ENCODE measurements at regions not wholly inside any gene's neighbourhood (a gene's known extent, or its start where the extent isn't known, plus 50 kb on each side); places are given as distances from the start of the nearest gene placed in this dataset.

- ChIA-PET CTCF (no interaction called here), POLR2A (no interaction called here)
- DNase-seq (ENCODE audit: extremely low spot score): no peak
- no peak for TF ChIP-seq BHLHE40 (IDR thresholded peaks at IDR 0.05; ENCODE audit: borderline replicate concordance)
These were observed 213.2 kb upstream of the MYLIP start for GRCh38 chr6:15915508-15916178.

- CTCF ChIA-PET: no interaction called here
- TF ChIP-seq ELF4 (IDR thresholded peaks at IDR 0.05) (no peak), ZNF384 (IDR thresholded peaks at IDR 0.05) (no peak), TARDBP (IDR thresholded peaks at IDR 0.05) (no peak), SP1 (IDR thresholded peaks at IDR 0.05) (no peak), FOXK2 (IDR thresholded peaks at IDR 0.05) (no peak), NFRKB (IDR thresholded peaks at IDR 0.05) (no peak), FOXA1 (IDR thresholded peaks at IDR 0.05) (no peak), HDGF (IDR thresholded peaks at IDR 0.05; ENCODE audit: borderline replicate concordance) (no peak), BHLHE40 (IDR thresholded peaks at IDR 0.05; ENCODE audit: borderline replicate concordance) (no peak), SUZ12 (IDR thresholded peaks at IDR 0.05) (no peak), PKNOX1 (IDR thresholded peaks at IDR 0.05) (no peak), FOXM1 (IDR thresholded peaks at IDR 0.05; ENCODE audit: borderline replicate concordance) (no peak), ARNT (IDR thresholded peaks at IDR 0.05) (no peak)
- DNase-seq (ENCODE audit: extremely low spot score): no peak
- POLR2A ChIA-PET: no interaction called here
These were observed 214.3 kb upstream of the MYLIP start for GRCh38 chr6:15914553-15914952.

- TF ChIP-seq CTBP1 (IDR thresholded peaks at IDR 0.05; ENCODE audit: borderline replicate concordance): no peak
- TF ChIP-seq ELF4 (IDR thresholded peaks at IDR 0.05): no peak
- no peak for TF ChIP-seq FOXK2 (IDR thresholded peaks at IDR 0.05)
- no peak for TF ChIP-seq ZNF384 (IDR thresholded peaks at IDR 0.05)
- TF ChIP-seq TARDBP (IDR thresholded peaks at IDR 0.05): no peak
- no peak for TF ChIP-seq L3MBTL2 (conservative IDR thresholded peaks at IDR 0.05)
- no peak for TF ChIP-seq ARNT (IDR thresholded peaks at IDR 0.05)
- TF ChIP-seq SP1 (IDR thresholded peaks at IDR 0.05): no peak
- TF ChIP-seq LEF1 (IDR thresholded peaks at IDR 0.05; ENCODE audit: borderline replicate concordance): no peak
- no peak for TF ChIP-seq BHLHE40 (IDR thresholded peaks at IDR 0.05; ENCODE audit: borderline replicate concordance)
- TF ChIP-seq HDGF (IDR thresholded peaks at IDR 0.05; ENCODE audit: borderline replicate concordance): no peak
- TF ChIP-seq PKNOX1 (IDR thresholded peaks at IDR 0.05): no peak
- TF ChIP-seq SUZ12 (IDR thresholded peaks at IDR 0.05): no peak
- no peak for TF ChIP-seq FOXA1 (IDR thresholded peaks at IDR 0.05)
- no peak for TF ChIP-seq FOXM1 (IDR thresholded peaks at IDR 0.05; ENCODE audit: borderline replicate concordance)
- TF ChIP-seq NFRKB (IDR thresholded peaks at IDR 0.05): no peak
- ChIA-PET CTCF (no interaction called here), POLR2A (no interaction called here)
- DNase-seq (ENCODE audit: extremely low spot score): no peak
These were observed 215.3 kb upstream of the MYLIP start for GRCh38 chr6:15913573-15913972.

- TF ChIP-seq FOXM1 (IDR thresholded peaks at IDR 0.05; ENCODE audit: borderline replicate concordance) (no peak), HDGF (IDR thresholded peaks at IDR 0.05; ENCODE audit: borderline replicate concordance) (no peak), FOXK2 (IDR thresholded peaks at IDR 0.05) (no peak), SP1 (IDR thresholded peaks at IDR 0.05) (no peak), ELF4 (IDR thresholded peaks at IDR 0.05) (no peak), LEF1 (IDR thresholded peaks at IDR 0.05; ENCODE audit: borderline replicate concordance) (no peak), L3MBTL2 (conservative IDR thresholded peaks at IDR 0.05) (no peak)
- POLR2A ChIA-PET: no interaction called here
- no peak for DNase-seq (ENCODE audit: extremely low spot score)
- CTCF ChIA-PET: no interaction called here
These were observed 216.1 kb upstream of the MYLIP start for GRCh38 chr6:15912505-15913400.

- TF ChIP-seq NFRKB (IDR thresholded peaks at IDR 0.05) (no peak), TARDBP (IDR thresholded peaks at IDR 0.05) (no peak), BHLHE40 (IDR thresholded peaks at IDR 0.05; ENCODE audit: borderline replicate concordance) (no peak)
- ChIA-PET POLR2A (no interaction called here), CTCF (no interaction called here)
- DNase-seq (ENCODE audit: extremely low spot score): no peak
These were observed 217.0 kb upstream of the MYLIP start for GRCh38 chr6:15911753-15912504.

- ChIA-PET CTCF (no interaction called here), POLR2A (no interaction called here)
- TF ChIP-seq ELF4 (IDR thresholded peaks at IDR 0.05) (no peak), ZNF384 (IDR thresholded peaks at IDR 0.05) (no peak), L3MBTL2 (conservative IDR thresholded peaks at IDR 0.05) (no peak), LEF1 (IDR thresholded peaks at IDR 0.05; ENCODE audit: borderline replicate concordance) (no peak), NFRKB (IDR thresholded peaks at IDR 0.05) (no peak), CTBP1 (IDR thresholded peaks at IDR 0.05; ENCODE audit: borderline replicate concordance) (no peak), BHLHE40 (IDR thresholded peaks at IDR 0.05; ENCODE audit: borderline replicate concordance) (no peak), FOXA1 (IDR thresholded peaks at IDR 0.05) (no peak), HDGF (IDR thresholded peaks at IDR 0.05; ENCODE audit: borderline replicate concordance) (no peak), FOXK2 (IDR thresholded peaks at IDR 0.05) (no peak), FOXM1 (IDR thresholded peaks at IDR 0.05; ENCODE audit: borderline replicate concordance) (no peak), TARDBP (IDR thresholded peaks at IDR 0.05) (no peak), ARNT (IDR thresholded peaks at IDR 0.05) (no peak), SUZ12 (IDR thresholded peaks at IDR 0.05) (no peak), SP1 (IDR thresholded peaks at IDR 0.05) (no peak), PKNOX1 (IDR thresholded peaks at IDR 0.05) (no peak)
- no peak for DNase-seq (ENCODE audit: extremely low spot score)
These were observed 219.4 kb upstream of the MYLIP start for GRCh38 chr6:15909290-15910070.

Data from HEK293T (cell line).